DOHH2 (cell line): ENCODE measurements at regions not wholly inside any gene's neighbourhood (a gene's known extent, or its start where the extent isn't known, plus 50 kb on each side); places are given as distances from the start of the nearest gene placed in this dataset.

ENCODE experiments used
- H3F3A ChIP-seq: fragments of 200-600 bp; sonication (generic), shearing (Covaris generic); 2 replicates; pipeline ENCODE4 v1.6.0; 2016; ENCODE audit warnings: antibody characterized with exemption, mild to moderate bottlenecking; ENCODE audit not compliant: control insufficient read depth, insufficient read depth
- H3K27ac ChIP-seq: fragments of 200-600 bp; sonication (generic); 2 replicates; pipeline ENCODE4 v1.5.1; 2014; ENCODE audit warnings: low read depth, mild to moderate bottlenecking, low read length, moderate library complexity
- H3K27me3 ChIP-seq: fragments of 200-600 bp; sonication (generic); 2 replicates; pipeline ENCODE4 v1.6.1; 2014; ENCODE audit warnings: mild to moderate bottlenecking, low read length, mixed read lengths; ENCODE audit not compliant: control insufficient read depth
- H3K36me3 ChIP-seq: fragments of 200-600 bp; sonication (generic); 2 replicates; pipeline ENCODE4 v1.6.1; 2014; ENCODE audit warnings: mild to moderate bottlenecking, low read length, moderate library complexity, mixed read lengths; ENCODE audit not compliant: control insufficient read depth
- H3K4me1 ChIP-seq: fragments of 200-600 bp; sonication (generic); 2 replicates; pipeline ENCODE4 v1.6.1; 2014; ENCODE audit warnings: mild to moderate bottlenecking, low read length, mixed read lengths; ENCODE audit not compliant: control insufficient read depth
- H3K4me2 ChIP-seq: fragments of 200-600 bp; sonication (generic); 2 replicates; pipeline ENCODE4 v1.6.0; 2014; ENCODE audit warnings: mild to moderate bottlenecking, low read length, moderate library complexity
- H3K4me3 ChIP-seq: fragments of 200-600 bp; sonication (generic); 2 replicates; pipeline ENCODE4 v1.5.1; 2014; ENCODE audit warnings: mild to moderate bottlenecking, low read length, mixed read lengths
- H3K79me2 ChIP-seq: fragments of 200-600 bp; sonication (generic); 2 replicates; pipeline ENCODE4 v1.6.1; 2014; ENCODE audit warnings: mild to moderate bottlenecking, low read length, mixed read lengths; ENCODE audit not compliant: control insufficient read depth
- H3K9me2 ChIP-seq: fragments of 200-600 bp; sonication (generic); replicated peaks from 2 replicates; pipeline ENCODE4 v1.6.1; 2014; ENCODE audit warnings: mild to moderate bottlenecking, low read length, mixed read lengths; ENCODE audit not compliant: control insufficient read depth
- H3K9me3 ChIP-seq: fragments of 200-600 bp; sonication (generic); 2 replicates; pipeline ENCODE4 v1.6.1; 2014; ENCODE audit warnings: antibody characterized with exemption, low read length, mixed read lengths; ENCODE audit not compliant: control insufficient read depth, insufficient read depth
- H4K20me1 ChIP-seq: fragments of 200-600 bp; sonication (generic); 2 replicates; pipeline ENCODE4 v1.6.0; 2014; ENCODE audit warnings: low read depth, mild to moderate bottlenecking, antibody characterized with exemption, low read length, moderate library complexity; ENCODE audit not compliant: control insufficient read depth, insufficient read depth
- CTCF ChIP-seq: fragments of 200-600 bp; sonication (generic); IDR thresholded peaks from one replicate; pipeline ENCODE4 v1.5.1; 2014; ENCODE audit warnings: antibody characterized with exemption, mild to moderate bottlenecking, low read depth, low read length; ENCODE audit not compliant: poor library complexity, severe bottlenecking
- EZH2phosphoT487 ChIP-seq: fragments of 200-600 bp; sonication (generic); IDR thresholded peaks from 2 replicates; pipeline ENCODE4 v1.6.1; 2017; ENCODE audit warnings: borderline replicate concordance, mild to moderate bottlenecking, antibody characterized with exemption, low read length, moderate library complexity, mixed read lengths

- Histone ChIP-seq H3K4me2 (no peak overlapping the region), H3K4me3 (no peak overlapping the region), H3K4me1 (no peaks in the 10 kb centered on the region), H3K27me3 (no peaks in the 10 kb centered on the region), H4K20me1 (no peaks in the 10 kb centered on the region), H3K36me3 (no peaks in the 10 kb centered on the region), H3F3A (no peaks in the 10 kb centered on the region), H3K9me3 (no peaks in the 10 kb centered on the region), H3K79me2 (no peaks in the 10 kb centered on the region), H3K27ac (no peak overlapping the region), H3K9me2 (no peaks in the 10 kb centered on the region)
- TF ChIP-seq EZH2phosphoT487 (no peak), CTCF (no peak)
Observed at GRCh38 chr16:8295513-8296237, 294.6 kb downstream of the TMEM114 start.

DNA sequence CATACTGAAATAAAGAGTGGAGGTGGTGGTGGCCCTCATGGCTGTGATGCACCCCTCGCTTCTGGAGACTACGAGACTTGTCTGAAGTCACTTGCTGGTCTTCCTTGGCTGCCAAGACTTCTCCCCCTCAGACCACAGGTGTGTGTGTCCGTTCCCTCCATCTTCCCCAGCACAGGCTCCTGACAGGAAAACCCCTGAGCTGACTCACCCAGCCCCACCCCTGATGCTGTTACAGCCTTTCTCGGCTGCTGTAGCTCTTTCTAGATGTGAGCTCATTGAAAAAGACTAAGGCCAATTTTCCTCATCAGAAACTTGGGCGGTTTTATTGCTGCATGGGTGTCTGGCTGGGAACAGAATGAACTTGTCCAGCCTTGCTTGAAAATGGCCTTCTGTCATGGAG, 296.9 kb downstream of the TMEM114 start:
- Histone ChIP-seq H3K9me2 (no peaks in the 10 kb centered on the region), H3K79me2 (no peaks in the 10 kb centered on the region), H3K36me3 (no peaks in the 10 kb centered on the region), H3K9me3 (no peaks in the 10 kb centered on the region), H3K4me3 (no peak overlapping the region), H3F3A (no peaks in the 10 kb centered on the region), H3K4me2 (no peak overlapping the region), H3K27ac (no peak overlapping the region), H3K4me1 (no peaks in the 10 kb centered on the region), H4K20me1 (no peaks in the 10 kb centered on the region), H3K27me3 (no peaks in the 10 kb centered on the region)
- TF ChIP-seq CTCF (no peak), EZH2phosphoT487 (no peak)

- H3K27ac ChIP-seq: no peak overlapping the region
- H3K4me3 ChIP-seq: no peak overlapping the region
- no peaks in the 10 kb centered on the region for H3K36me3 ChIP-seq
- no peaks in the 10 kb centered on the region for H3K9me2 ChIP-seq
- H3F3A ChIP-seq: no peaks in the 10 kb centered on the region
- H3K4me1 ChIP-seq: no peaks in the 10 kb centered on the region
- H4K20me1 ChIP-seq: no peaks in the 10 kb centered on the region
- TF ChIP-seq EZH2phosphoT487: no peak
- no peak for TF ChIP-seq CTCF
- no peaks in the 10 kb centered on the region for H3K27me3 ChIP-seq
- no peaks in the 10 kb centered on the region for H3K9me3 ChIP-seq
- H3K79me2 ChIP-seq: no peaks in the 10 kb centered on the region
- no peak overlapping the region for H3K4me2 ChIP-seq
Observed at GRCh38 chr16:8292271-8292670, 298.0 kb downstream of the TMEM114 start.
